ENCODE measurements at regions not wholly inside any gene's neighbourhood (a gene's known extent, or its start where the extent isn't known, plus 50 kb on each side); places are given as distances from the start of the nearest gene placed in this dataset.

GRCh38 chr4:17092736-17093437 is 194.4 kb upstream of the LDB2 start:
- Histone ChIP-seq H3K4me1 (ENCODE audit: control insufficient read depth, insufficient read depth, low read length) (peaks cover 22% of the 10 kb centered on the region), H3K9me3 (ENCODE audit: control insufficient read depth, insufficient read depth, low read depth, low read length) (0 out of 2 replicates have a peak, but pooled peaks cover 3% of the 10 kb centered on the region), H3K36me3 (ENCODE audit: control insufficient read depth, insufficient read depth, low read length) (no peaks in the 10 kb centered on the region), H3K27me3 (ENCODE audit: control insufficient read depth, insufficient read depth, low read length) (no peaks in the 10 kb centered on the region), H3K4me3 (ENCODE audit: low read depth, low read length) (no peak overlapping the region), H3K27ac (ENCODE audit: low read depth, low read length) (no peak overlapping the region), H3K9ac (ENCODE audit: low read length) (no peak overlapping the region)

GRCh38 chr4:17091104-17091503 is 192.7 kb upstream of the LDB2 start:
- Histone ChIP-seq H3K27me3 (ENCODE audit: control insufficient read depth, insufficient read depth, low read length) (no peaks in the 10 kb centered on the region), H3K27ac (ENCODE audit: low read depth, low read length) (no peak overlapping the region), H3K4me1 (ENCODE audit: control insufficient read depth, insufficient read depth, low read length) (peaks cover 15% of the 10 kb centered on the region), H3K9ac (ENCODE audit: low read length) (no peak overlapping the region), H3K4me3 (ENCODE audit: low read depth, low read length) (no peak overlapping the region), H3K36me3 (ENCODE audit: control insufficient read depth, insufficient read depth, low read length) (no peaks in the 10 kb centered on the region), H3K9me3 (ENCODE audit: control insufficient read depth, insufficient read depth, low read depth, low read length) (0 out of 2 replicates have a peak, but pooled peaks cover 5% of the 10 kb centered on the region)

- no peak overlapping the region for H3K27ac ChIP-seq (ENCODE audit: low read depth, low read length)
- no peaks in the 10 kb centered on the region for H3K36me3 ChIP-seq (ENCODE audit: control insufficient read depth, insufficient read depth, low read length)
- 0 out of 2 replicates have a peak, but pooled peaks cover 5% of the 10 kb centered on the region for H3K9me3 ChIP-seq (ENCODE audit: control insufficient read depth, insufficient read depth, low read depth, low read length)
- H3K4me1 ChIP-seq (ENCODE audit: control insufficient read depth, insufficient read depth, low read length): peaks cover 9% of the 10 kb centered on the region
- H3K9ac ChIP-seq (ENCODE audit: low read length): no peak overlapping the region
- no peaks in the 10 kb centered on the region for H3K27me3 ChIP-seq (ENCODE audit: control insufficient read depth, insufficient read depth, low read length)
- no peak overlapping the region for H3K4me3 ChIP-seq (ENCODE audit: low read depth, low read length)
These were observed 191.6 kb upstream of the LDB2 start for GRCh38 chr4:17090063-17090462.

GRCh38 chr4:17085416-17085815 is 187.0 kb upstream of the LDB2 start:
- Histone ChIP-seq H3K9ac (ENCODE audit: low read length) (no peak overlapping the region), H3K27me3 (ENCODE audit: control insufficient read depth, insufficient read depth, low read length) (no peaks in the 10 kb centered on the region), H3K27ac (ENCODE audit: low read depth, low read length) (no peak overlapping the region), H3K36me3 (ENCODE audit: control insufficient read depth, insufficient read depth, low read length) (no peaks in the 10 kb centered on the region), H3K4me1 (ENCODE audit: control insufficient read depth, insufficient read depth, low read length) (peaks cover 4% of the 10 kb centered on the region; the same call in 1 of the 2 replicates), H3K4me3 (ENCODE audit: low read depth, low read length) (no peak overlapping the region), H3K9me3 (ENCODE audit: control insufficient read depth, insufficient read depth, low read depth, low read length) (0 out of 2 replicates have a peak, but pooled peaks cover 5% of the 10 kb centered on the region)

GRCh38 chr4:17082186-17082585 is 183.7 kb upstream of the LDB2 start:
- H3K9me3 ChIP-seq (ENCODE audit: control insufficient read depth, insufficient read depth, low read depth, low read length): 0 out of 2 replicates have a peak, but pooled peaks cover 2% of the 10 kb centered on the region
- H3K27me3 ChIP-seq (ENCODE audit: control insufficient read depth, insufficient read depth, low read length): no peaks in the 10 kb centered on the region
- peaks cover 4% of the 10 kb centered on the region; the same call in 1 of the 2 replicates for H3K4me1 ChIP-seq (ENCODE audit: control insufficient read depth, insufficient read depth, low read length)
- no peak overlapping the region for H3K9ac ChIP-seq (ENCODE audit: low read length)
- no peak overlapping the region for H3K27ac ChIP-seq (ENCODE audit: low read depth, low read length)
- no peak overlapping the region for H3K4me3 ChIP-seq (ENCODE audit: low read depth, low read length)
- no peaks in the 10 kb centered on the region for H3K36me3 ChIP-seq (ENCODE audit: control insufficient read depth, insufficient read depth, low read length)

- no peak overlapping the region for H3K9ac ChIP-seq (ENCODE audit: low read length)
- no peaks in the 10 kb centered on the region for H3K27me3 ChIP-seq (ENCODE audit: control insufficient read depth, insufficient read depth, low read length)
- no peaks in the 10 kb centered on the region for H3K9me3 ChIP-seq (ENCODE audit: control insufficient read depth, insufficient read depth, low read depth, low read length)
- peaks cover 4% of the 10 kb centered on the region; the same call in 1 of the 2 replicates for H3K4me1 ChIP-seq (ENCODE audit: control insufficient read depth, insufficient read depth, low read length)
- H3K4me3 ChIP-seq (ENCODE audit: low read depth, low read length): no peak overlapping the region
- no peak overlapping the region for H3K27ac ChIP-seq (ENCODE audit: low read depth, low read length)
- no peaks in the 10 kb centered on the region for H3K36me3 ChIP-seq (ENCODE audit: control insufficient read depth, insufficient read depth, low read length)
These were observed 182.7 kb upstream of the LDB2 start for GRCh38 chr4:17081179-17081578.

GRCh38 chr4:17077105-17077504 is 178.7 kb upstream of the LDB2 start:
- Histone ChIP-seq H3K4me3 (ENCODE audit: low read depth, low read length) (no peak overlapping the region), H3K4me1 (ENCODE audit: control insufficient read depth, insufficient read depth, low read length) (peaks cover 4% of the 10 kb centered on the region; the same call in 1 of the 2 replicates), H3K27me3 (ENCODE audit: control insufficient read depth, insufficient read depth, low read length) (no peaks in the 10 kb centered on the region), H3K27ac (ENCODE audit: low read depth, low read length) (no peak overlapping the region), H3K9ac (ENCODE audit: low read length) (no peak overlapping the region), H3K36me3 (ENCODE audit: control insufficient read depth, insufficient read depth, low read length) (no peaks in the 10 kb centered on the region), H3K9me3 (ENCODE audit: control insufficient read depth, insufficient read depth, low read depth, low read length) (no peaks in the 10 kb centered on the region)

- H3K4me1 ChIP-seq (ENCODE audit: control insufficient read depth, insufficient read depth, low read length): peaks cover under 1% of the 10 kb centered on the region; the same call in 1 of the 2 replicates
- no peaks in the 10 kb centered on the region; the same call in 1 of the 2 replicates for H3K9me3 ChIP-seq (ENCODE audit: control insufficient read depth, insufficient read depth, low read depth, low read length)
- no peaks in the 10 kb centered on the region for H3K27me3 ChIP-seq (ENCODE audit: control insufficient read depth, insufficient read depth, low read length)
- peak overlapping the region; percentile 32; the same call in 1 of the 2 replicates for H3K27ac ChIP-seq (ENCODE audit: low read depth, low read length)
- H3K36me3 ChIP-seq (ENCODE audit: control insufficient read depth, insufficient read depth, low read length): no peaks in the 10 kb centered on the region
- H3K9ac ChIP-seq (ENCODE audit: low read length): peak overlapping the region; percentile 52
- no peak overlapping the region for H3K4me3 ChIP-seq (ENCODE audit: low read depth, low read length)
These were observed 174.0 kb upstream of the LDB2 start for GRCh38 chr4:17072483-17072882.

- no peak overlapping the region for H3K27ac ChIP-seq (ENCODE audit: low read depth, low read length)
These were observed 170.4 kb upstream of the LDB2 start for GRCh38 chr4:17068891-17069290.

GRCh38 chr4:17068392-17068791 is 169.9 kb upstream of the LDB2 start:
- Histone ChIP-seq H3K4me1 (ENCODE audit: control insufficient read depth, insufficient read depth, low read length) (peaks cover 7% of the 10 kb centered on the region; the same call in 1 of the 2 replicates), H3K36me3 (ENCODE audit: control insufficient read depth, insufficient read depth, low read length) (no peaks in the 10 kb centered on the region), H3K9ac (ENCODE audit: low read length) (no peak overlapping the region), H3K9me3 (ENCODE audit: control insufficient read depth, insufficient read depth, low read depth, low read length) (no peaks in the 10 kb centered on the region; the same call in 1 of the 2 replicates), H3K27me3 (ENCODE audit: control insufficient read depth, insufficient read depth, low read length) (no peaks in the 10 kb centered on the region), H3K4me3 (ENCODE audit: low read depth, low read length) (no peak overlapping the region), H3K27ac (ENCODE audit: low read depth, low read length) (no peak overlapping the region)

More at GRCh38 chr4:17068891-17069290, 170.4 kb upstream of the LDB2 start:
- Histone ChIP-seq H3K9ac (ENCODE audit: low read length) (no peak overlapping the region), H3K27me3 (ENCODE audit: control insufficient read depth, insufficient read depth, low read length) (no peaks in the 10 kb centered on the region), H3K9me3 (ENCODE audit: control insufficient read depth, insufficient read depth, low read depth, low read length) (no peaks in the 10 kb centered on the region; the same call in 1 of the 2 replicates), H3K4me3 (ENCODE audit: low read depth, low read length) (no peak overlapping the region), H3K4me1 (ENCODE audit: control insufficient read depth, insufficient read depth, low read length) (peaks cover 7% of the 10 kb centered on the region; the same call in 1 of the 2 replicates), H3K36me3 (ENCODE audit: control insufficient read depth, insufficient read depth, low read length) (no peaks in the 10 kb centered on the region)

GRCh38 chr4:17066972-17067371 is 168.5 kb upstream of the LDB2 start:
- Histone ChIP-seq H3K4me3 (ENCODE audit: low read depth, low read length) (no peak overlapping the region), H3K27ac (ENCODE audit: low read depth, low read length) (no peak overlapping the region), H3K27me3 (ENCODE audit: control insufficient read depth, insufficient read depth, low read length) (no peaks in the 10 kb centered on the region), H3K9ac (ENCODE audit: low read length) (no peak overlapping the region), H3K9me3 (ENCODE audit: control insufficient read depth, insufficient read depth, low read depth, low read length) (no peaks in the 10 kb centered on the region; the same call in 1 of the 2 replicates), H3K36me3 (ENCODE audit: control insufficient read depth, insufficient read depth, low read length) (no peaks in the 10 kb centered on the region), H3K4me1 (ENCODE audit: control insufficient read depth, insufficient read depth, low read length) (peaks cover 7% of the 10 kb centered on the region; the same call in 1 of the 2 replicates)

Measured in HUES6 (cell line).